ENCODE measurements at regions not wholly inside any gene's neighbourhood (a gene's known extent, or its start where the extent isn't known, plus 50 kb on each side); places are given as distances from the start of the nearest gene placed in this dataset.

GRCh38 chr17:71769850-71770249 is 351.0 kb upstream of the SOX9 start:
- no peak for FAIRE-seq
- CTCF ChIA-PET = no interaction called here
- no peaks in the 10 kb centered on the region for H3K9me3 ChIP-seq (replicated peaks; ENCODE audit: control insufficient read depth, insufficient read depth, low read length)
- intact Hi-C loops (cut with micrococcal nuclease) = no loop called here
- DNase-seq (ENCODE audit: low read depth, low spot score) = no peak
- POLR2A ChIA-PET = no interaction called here
- no peaks in the 10 kb centered on the region for H3K4me1 ChIP-seq (ENCODE audit: control insufficient read depth, extremely low read depth, insufficient read depth, low read length)
- H3K27ac ChIP-seq (ENCODE audit: insufficient read depth, low read depth, low read length) = no peak overlapping the region
- no peaks in the 10 kb centered on the region for H4K20me1 ChIP-seq (replicated peaks; ENCODE audit: control insufficient read depth, extremely low read depth, insufficient read depth, low read length)
- no peaks in the 10 kb centered on the region for H3K27me3 ChIP-seq (ENCODE audit: control insufficient read depth in 2 of 2, insufficient read depth in 2 of 2, low read length in 2 of 2)
- dilution Hi-C loops (cut with MboI; ENCODE audit: extremely low pct_ligation_motif_present, low sequenced_read_pairs) = no loop called here
- TF ChIP-seq POLR2A (IDR thresholded peaks at IDR 0.05; ENCODE audit: low read depth, low read length) (no peak), GATA2 (IDR thresholded peaks at IDR 0.05; ENCODE audit: insufficient read depth, insufficient read length, low read depth, low read length) (no peak), CTCF (IDR thresholded peaks at IDR 0.05; ENCODE audit: extremely low read depth in 1 of 2, insufficient read depth in 1 of 2, low read depth in 1 of 2, low read length in 2 of 2) (no peak), POLR2AphosphoS5 (IDR thresholded peaks at IDR 0.05; ENCODE audit: insufficient read depth, low read depth, low read length) (no peak), JUN (IDR thresholded peaks at IDR 0.05; ENCODE audit: borderline replicate concordance, insufficient read depth, insufficient read length, low read depth) (no peak), MYC (IDR thresholded peaks at IDR 0.05; ENCODE audit: low read depth, low read length) (no peak), FOS (IDR thresholded peaks at IDR 0.05; ENCODE audit: borderline replicate concordance, insufficient read depth, low read length) (no peak), MAX (IDR thresholded peaks at IDR 0.05; ENCODE audit: insufficient read depth, insufficient read length) (no peak), EZH2 (IDR thresholded peaks at IDR 0.05; ENCODE audit: borderline replicate concordance, low read depth, low read length, severe bottlenecking) (no peak)
- BruUV-seq (replicated peaks) = no TSS peak
- no peaks in the 10 kb centered on the region for H3K36me3 ChIP-seq (ENCODE audit: control insufficient read depth in 2 of 2, extremely low read depth in 1 of 2, insufficient read depth in 2 of 2, low read length in 2 of 2)
- no peaks in the 10 kb centered on the region for H3K9me1 ChIP-seq (replicated peaks; ENCODE audit: control insufficient read depth, extremely low read depth, insufficient read depth, low read length)
- no peak overlapping the region for H3K4me2 ChIP-seq (ENCODE audit: insufficient read depth, low read length)
- H3K79me2 ChIP-seq (ENCODE audit: control insufficient read depth, insufficient read depth, low read length) = no peaks in the 10 kb centered on the region
- H3K9ac ChIP-seq (replicated peaks; ENCODE audit: extremely low read depth, insufficient read depth, low read length) = no peak overlapping the region
- H3K4me3 ChIP-seq (replicated peaks in 1 of 3; ENCODE audit: insufficient read depth in 1 of 3, low read depth in 1 of 3, low read length in 3 of 3) = no peak overlapping the region
- no peak overlapping the region for H2AFZ ChIP-seq (ENCODE audit: low read depth, low read length)

All from endothelial cell of umbilical vein (primary cell).